ENCODE measurements at regions not wholly inside any gene's neighbourhood (a gene's known extent, or its start where the extent isn't known, plus 50 kb on each side); places are given as distances from the start of the nearest gene placed in this dataset.
A peak's percentile ranks its signal among the peaks of the same experiment; 100 is the strongest.

GRCh38 chr5:38131686-38132085 lies 126.7 kb upstream of the EGFLAM start:
- H3K4me3 Mint-ChIP-seq, result no peak overlapping the region
- no peak overlapping the region for H3K27ac Mint-ChIP-seq
- TF ChIP-seq, protein P1, sequence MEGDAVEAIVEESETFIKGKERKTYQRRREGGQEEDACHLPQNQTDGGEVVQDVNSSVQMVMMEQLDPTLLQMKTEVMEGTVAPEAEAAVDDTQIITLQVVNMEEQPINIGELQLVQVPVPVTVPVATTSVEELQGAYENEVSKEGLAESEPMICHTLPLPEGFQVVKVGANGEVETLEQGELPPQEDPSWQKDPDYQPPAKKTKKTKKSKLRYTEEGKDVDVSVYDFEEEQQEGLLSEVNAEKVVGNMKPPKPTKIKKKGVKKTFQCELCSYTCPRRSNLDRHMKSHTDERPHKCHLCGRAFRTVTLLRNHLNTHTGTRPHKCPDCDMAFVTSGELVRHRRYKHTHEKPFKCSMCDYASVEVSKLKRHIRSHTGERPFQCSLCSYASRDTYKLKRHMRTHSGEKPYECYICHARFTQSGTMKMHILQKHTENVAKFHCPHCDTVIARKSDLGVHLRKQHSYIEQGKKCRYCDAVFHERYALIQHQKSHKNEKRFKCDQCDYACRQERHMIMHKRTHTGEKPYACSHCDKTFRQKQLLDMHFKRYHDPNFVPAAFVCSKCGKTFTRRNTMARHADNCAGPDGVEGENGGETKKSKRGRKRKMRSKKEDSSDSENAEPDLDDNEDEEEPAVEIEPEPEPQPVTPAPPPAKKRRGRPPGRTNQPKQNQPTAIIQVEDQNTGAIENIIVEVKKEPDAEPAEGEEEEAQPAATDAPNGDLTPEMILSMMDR (IDR thresholded peaks at IDR 0.05; ENCODE audit: unreplicated experiment in 3 of 3), result no peak
- H3K36me3 Mint-ChIP-seq (ENCODE audit: low read depth), result no peaks in the 10 kb centered on the region
- H3K4me1 Mint-ChIP-seq, result peaks cover 25% of the 10 kb centered on the region
- peaks cover 10% of the 10 kb centered on the region for H3K27me3 Mint-ChIP-seq (ENCODE audit: low read depth)
- H3K9me3 Mint-ChIP-seq, result no peaks in the 10 kb centered on the region

DNA sequence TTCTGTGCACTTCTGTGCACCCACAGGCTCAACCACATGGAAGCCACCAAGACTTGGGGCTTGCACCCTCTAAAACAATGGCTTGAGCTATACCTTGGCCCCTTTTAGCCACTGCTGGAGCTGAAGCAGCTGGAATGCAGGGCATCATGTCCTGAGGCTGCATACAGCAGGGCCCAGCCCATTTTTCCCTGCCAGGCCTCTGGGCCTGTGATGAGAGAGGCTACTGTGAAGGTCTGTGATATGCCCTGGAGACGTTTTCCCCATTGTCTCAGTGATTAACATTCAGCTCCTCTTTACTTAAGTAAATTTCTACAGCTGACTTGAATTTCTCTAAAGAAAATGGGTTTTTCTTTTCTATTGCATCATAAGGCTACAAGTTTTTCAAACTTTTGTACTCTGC lies 134.0 kb upstream of the EGFLAM start:
- Mint-ChIP-seq H3K27ac (no peak overlapping the region), H3K36me3 (ENCODE audit: low read depth) (no peaks in the 10 kb centered on the region), H3K4me3 (no peak overlapping the region), H3K9me3 (peaks cover 5% of the 10 kb centered on the region), H3K27me3 (ENCODE audit: low read depth) (no peaks in the 10 kb centered on the region), H3K4me1 (no peaks in the 10 kb centered on the region)
- TF ChIP-seq, protein P1 (IDR thresholded peaks at IDR 0.05; ENCODE audit: unreplicated experiment in 3 of 3), result no peak

GRCh38 chr5:38121420-38121819 lies 136.9 kb upstream of the EGFLAM start:
- Mint-ChIP-seq H3K27ac (no peak overlapping the region), H3K4me3 (no peak overlapping the region), H3K27me3 (ENCODE audit: low read depth) (no peaks in the 10 kb centered on the region), H3K4me1 (peaks cover 9% of the 10 kb centered on the region), H3K36me3 (ENCODE audit: low read depth) (no peaks in the 10 kb centered on the region), H3K9me3 (peaks cover 5% of the 10 kb centered on the region)
- TF ChIP-seq, protein P1 (IDR thresholded peaks at IDR 0.05; ENCODE audit: unreplicated experiment in 3 of 3), result no peak

DNA sequence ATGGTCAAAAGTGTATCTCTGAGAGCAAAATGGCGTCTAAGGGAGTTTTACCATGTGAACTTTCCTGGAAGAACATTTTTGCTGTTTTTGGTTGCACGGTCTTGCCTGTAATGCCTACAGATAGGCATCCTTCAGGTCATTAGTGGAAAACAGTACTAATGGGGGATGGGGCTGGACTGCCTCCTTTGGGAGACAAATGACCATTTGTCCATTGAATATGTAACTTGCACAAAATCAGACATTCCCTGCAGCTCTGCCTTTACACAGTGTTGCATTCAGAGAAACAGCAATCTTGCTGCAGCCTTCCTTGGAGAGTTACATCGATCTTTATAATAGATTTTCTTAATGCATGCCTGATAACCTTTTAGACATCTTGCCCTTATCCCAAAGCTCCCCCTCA lies 138.5 kb upstream of the EGFLAM start:
- Mint-ChIP-seq H3K36me3 (ENCODE audit: low read depth) (no peaks in the 10 kb centered on the region), H3K9me3 (peaks cover 5% of the 10 kb centered on the region), H3K4me1 (peaks cover 9% of the 10 kb centered on the region), H3K27me3 (ENCODE audit: low read depth) (no peaks in the 10 kb centered on the region), H3K4me3 (no peak overlapping the region), H3K27ac (peak overlapping the region in 1 of 3 experiments; percentile 4)
- TF ChIP-seq, protein P1 (IDR thresholded peaks at IDR 0.05; ENCODE audit: unreplicated experiment in 3 of 3), result no peak

- Mint-ChIP-seq H3K9me3 (peaks cover 5% of the 10 kb centered on the region), H3K4me1 (peaks cover 19% of the 10 kb centered on the region), H3K36me3 (ENCODE audit: low read depth) (no peaks in the 10 kb centered on the region), H3K4me3 (no peak overlapping the region), H3K27me3 (ENCODE audit: low read depth) (no peaks in the 10 kb centered on the region), H3K27ac (peak overlapping the region; percentile 11 to 51 (median 43))
- TF ChIP-seq, protein P1 (IDR thresholded peaks at IDR 0.05; ENCODE audit: unreplicated experiment in 3 of 3), result no peak
Measured at GRCh38 chr5:38117784-38118479, 140.4 kb upstream of the EGFLAM start.

- H3K9me3 Mint-ChIP-seq, result no peaks in the 10 kb centered on the region
- no peaks in the 10 kb centered on the region for H3K36me3 Mint-ChIP-seq (ENCODE audit: low read depth)
- no peak overlapping the region for H3K27ac Mint-ChIP-seq
- no peak overlapping the region for H3K4me3 Mint-ChIP-seq
- H3K4me1 Mint-ChIP-seq, result peaks cover 21% of the 10 kb centered on the region
- TF ChIP-seq, protein P1 (IDR thresholded peaks at IDR 0.05; ENCODE audit: unreplicated experiment in 3 of 3), result no peak
- peaks cover 3% of the 10 kb centered on the region for H3K27me3 Mint-ChIP-seq (ENCODE audit: low read depth)
Measured at GRCh38 chr5:38115318-38115827, 143.0 kb upstream of the EGFLAM start.

Measured in nephron (organoid).